ENCODE measurements at regions not wholly inside any gene's neighbourhood (a gene's known extent, or its start where the extent isn't known, plus 50 kb on each side); places are given as distances from the start of the nearest gene placed in this dataset.

DNA sequence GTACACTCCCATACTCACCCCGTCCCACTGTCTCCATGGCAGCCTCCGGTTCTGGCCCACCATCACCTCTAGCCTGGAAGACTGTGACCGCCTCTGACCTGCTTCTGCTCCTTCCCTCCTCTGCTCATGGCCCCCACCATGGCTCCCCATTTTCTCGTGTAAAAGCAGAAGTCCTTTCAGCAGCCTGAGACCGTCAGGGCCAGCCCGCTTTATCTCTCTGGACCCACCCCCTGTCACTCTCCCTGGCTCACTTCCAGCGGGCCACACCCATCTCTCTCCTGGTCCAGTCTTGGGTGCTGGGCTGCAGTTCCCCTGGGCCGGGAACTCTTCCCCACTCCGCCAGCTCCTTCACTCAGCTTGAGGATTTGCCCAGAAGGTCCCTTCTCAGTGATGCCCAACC lies 96.0 kb upstream of the RUFY1 start:
- TF ChIP-seq POLR2A (IDR thresholded peaks at IDR 0.05): no peak
- TF ChIP-seq, protein P1, sequence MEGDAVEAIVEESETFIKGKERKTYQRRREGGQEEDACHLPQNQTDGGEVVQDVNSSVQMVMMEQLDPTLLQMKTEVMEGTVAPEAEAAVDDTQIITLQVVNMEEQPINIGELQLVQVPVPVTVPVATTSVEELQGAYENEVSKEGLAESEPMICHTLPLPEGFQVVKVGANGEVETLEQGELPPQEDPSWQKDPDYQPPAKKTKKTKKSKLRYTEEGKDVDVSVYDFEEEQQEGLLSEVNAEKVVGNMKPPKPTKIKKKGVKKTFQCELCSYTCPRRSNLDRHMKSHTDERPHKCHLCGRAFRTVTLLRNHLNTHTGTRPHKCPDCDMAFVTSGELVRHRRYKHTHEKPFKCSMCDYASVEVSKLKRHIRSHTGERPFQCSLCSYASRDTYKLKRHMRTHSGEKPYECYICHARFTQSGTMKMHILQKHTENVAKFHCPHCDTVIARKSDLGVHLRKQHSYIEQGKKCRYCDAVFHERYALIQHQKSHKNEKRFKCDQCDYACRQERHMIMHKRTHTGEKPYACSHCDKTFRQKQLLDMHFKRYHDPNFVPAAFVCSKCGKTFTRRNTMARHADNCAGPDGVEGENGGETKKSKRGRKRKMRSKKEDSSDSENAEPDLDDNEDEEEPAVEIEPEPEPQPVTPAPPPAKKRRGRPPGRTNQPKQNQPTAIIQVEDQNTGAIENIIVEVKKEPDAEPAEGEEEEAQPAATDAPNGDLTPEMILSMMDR (IDR thresholded peaks at IDR 0.05): no peak
- WGBS, 2 donors: 84 to 92% methylated on average over 9 of the region's 9 CpGs

DNA sequence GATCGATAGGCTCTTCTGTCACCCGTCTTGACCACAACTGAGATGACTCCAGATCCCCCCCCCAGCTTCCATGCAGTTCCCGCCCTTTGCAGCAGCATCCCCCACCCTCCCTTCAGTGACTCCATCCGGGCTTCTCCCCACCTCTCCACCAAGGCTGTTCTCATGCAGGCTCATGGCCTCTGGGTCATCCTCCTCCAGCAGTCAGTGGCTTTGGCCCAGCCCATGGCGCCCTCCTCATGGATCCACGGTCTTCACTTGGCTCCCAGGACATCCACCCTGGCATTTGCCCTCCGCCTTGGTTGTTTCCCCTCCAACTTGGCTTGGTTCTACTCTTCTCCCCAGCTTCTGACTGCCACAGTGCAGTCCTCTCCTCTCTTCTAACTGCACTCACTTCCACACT lies 96.7 kb upstream of the RUFY1 start:
- no peak overlapping the region for H3K4me3 ChIP-seq
- no peak overlapping the region for H3K27ac ChIP-seq
- no peak for DNase-seq
- TF ChIP-seq, protein P1 (IDR thresholded peaks at IDR 0.05): no peak
- TF ChIP-seq POLR2A (IDR thresholded peaks at IDR 0.05): no peak
- no peaks in the 10 kb centered on the region for H3K9me3 ChIP-seq
- H3K36me3 ChIP-seq (ENCODE audit: low read depth, missing control alignments): no peaks in the 10 kb centered on the region
- H3K4me1 ChIP-seq: no peaks in the 10 kb centered on the region
- H3K27me3 ChIP-seq: no peaks in the 10 kb centered on the region
- intact Hi-C loops (cut with DNase I; ENCODE audit: low total_unique reads): no loop called here
- 92 to 94% methylated on average over 7 of the region's 7 CpGs for WGBS, 2 donors

More for the DNA sequence above, 96.0 kb upstream of the RUFY1 start:
- H3K9me3 ChIP-seq: no peaks in the 10 kb centered on the region
- no peaks in the 10 kb centered on the region for H3K36me3 ChIP-seq (ENCODE audit: low read depth, missing control alignments)
- no peak overlapping the region for H3K27ac ChIP-seq
- peaks cover under 1% of the 10 kb centered on the region for H3K4me1 ChIP-seq
- no peak overlapping the region for H3K4me3 ChIP-seq
- no peaks in the 10 kb centered on the region for H3K27me3 ChIP-seq
- DNase-seq: no peak
- intact Hi-C loops (cut with DNase I; ENCODE audit: low total_unique reads): no loop called here

DNA sequence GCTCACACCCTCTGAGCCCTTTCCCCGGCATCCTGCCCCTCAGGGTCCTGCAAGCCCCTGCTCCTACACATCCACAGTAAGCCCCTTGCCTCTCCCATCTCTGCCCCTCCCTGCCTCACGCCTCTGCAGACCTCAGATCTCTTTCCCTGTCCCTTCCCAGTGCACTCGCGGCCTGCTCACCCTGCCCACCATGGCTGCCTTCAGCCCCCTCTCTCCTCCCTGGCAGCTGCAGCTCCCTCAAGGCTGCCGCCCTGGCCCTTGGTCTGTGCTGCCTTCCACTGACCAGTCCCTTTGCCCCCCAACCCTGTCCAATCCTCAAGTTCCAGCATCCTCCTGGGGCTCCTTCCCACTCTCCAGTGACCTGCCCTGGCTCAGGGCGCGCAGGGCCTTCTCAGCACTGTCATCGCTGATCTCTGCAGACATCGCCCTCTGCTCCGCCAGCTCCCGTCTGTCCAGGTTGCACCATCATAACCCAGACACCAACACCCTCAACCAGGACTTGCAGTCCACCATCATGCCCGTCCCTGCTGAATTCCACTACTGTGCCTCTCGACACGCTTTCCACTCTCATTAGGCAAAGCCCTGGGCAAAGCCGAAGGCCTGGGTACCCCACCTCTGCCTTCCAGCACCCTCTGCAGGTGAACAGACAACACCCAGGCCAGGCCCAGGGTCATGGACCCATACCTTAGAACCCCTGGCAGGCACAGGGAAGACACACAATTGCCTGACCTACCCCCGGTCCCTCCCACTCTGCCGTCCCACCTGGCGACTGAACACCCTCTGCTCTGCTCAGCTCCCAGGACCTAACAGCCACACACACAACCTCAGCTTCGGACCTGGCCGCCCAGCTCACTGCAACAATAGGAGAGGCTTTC lies 97.8 kb upstream of the RUFY1 start:
- H3K36me3 ChIP-seq (ENCODE audit: low read depth, missing control alignments): no peaks in the 10 kb centered on the region
- H3K4me3 ChIP-seq: no peak overlapping the region
- H3K27me3 ChIP-seq: no peaks in the 10 kb centered on the region
- intact Hi-C loops (cut with DNase I; ENCODE audit: low total_unique reads): no loop called here
- H3K27ac ChIP-seq: no peak overlapping the region
- 88 to 89% methylated on average over 19 of the region's 20 CpGs for WGBS, 2 donors
- TF ChIP-seq, protein P1 (IDR thresholded peaks at IDR 0.05): no peak
- TF ChIP-seq POLR2A (IDR thresholded peaks at IDR 0.05): no peak
- H3K9me3 ChIP-seq: no peaks in the 10 kb centered on the region
- no peak for DNase-seq
- no peaks in the 10 kb centered on the region for H3K4me1 ChIP-seq

DNA sequence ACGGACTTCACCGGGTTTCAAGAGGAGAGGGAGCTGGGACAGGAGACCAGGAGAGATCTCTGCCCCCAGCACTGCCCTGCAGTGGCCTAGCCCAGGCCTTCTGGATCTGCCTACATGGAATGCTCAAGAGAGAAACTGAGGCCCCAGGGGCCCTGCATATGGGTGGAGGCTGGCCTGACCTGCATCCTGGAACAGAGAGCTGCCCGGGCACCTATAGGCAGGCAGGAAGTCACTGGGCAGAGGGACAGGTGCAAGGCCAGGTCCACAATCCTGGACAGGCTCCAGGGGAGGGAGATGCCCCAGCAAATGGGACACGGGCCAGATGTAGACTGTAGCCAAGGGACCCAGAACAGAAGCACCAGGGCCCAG lies 98.5 kb upstream of the RUFY1 start:
- no peak for DNase-seq
- Histone ChIP-seq H3K9me3 (no peaks in the 10 kb centered on the region), H3K4me1 (no peaks in the 10 kb centered on the region), H3K27me3 (no peaks in the 10 kb centered on the region), H3K36me3 (ENCODE audit: low read depth, missing control alignments) (no peaks in the 10 kb centered on the region), H3K4me3 (no peak overlapping the region), H3K27ac (no peak overlapping the region)
- intact Hi-C loops (cut with DNase I; ENCODE audit: low total_unique reads): no loop called here
- TF ChIP-seq POLR2A (IDR thresholded peaks at IDR 0.05): no peak
- TF ChIP-seq, protein P1 (IDR thresholded peaks at IDR 0.05): no peak
- 94 to 95% methylated on average over 3 to 4 of the region's 4 CpGs for WGBS, 2 donors
